ENCODE measurements at regions not wholly inside any gene's neighbourhood (a gene's known extent, or its start where the extent isn't known, plus 50 kb on each side); places are given as distances from the start of the nearest gene placed in this dataset.
"Not testable (repeated sequence)": the region's sequence is repeated elsewhere in the genome, so short reads cannot be mapped to it uniquely, and the experiment has no call there.

DNA sequence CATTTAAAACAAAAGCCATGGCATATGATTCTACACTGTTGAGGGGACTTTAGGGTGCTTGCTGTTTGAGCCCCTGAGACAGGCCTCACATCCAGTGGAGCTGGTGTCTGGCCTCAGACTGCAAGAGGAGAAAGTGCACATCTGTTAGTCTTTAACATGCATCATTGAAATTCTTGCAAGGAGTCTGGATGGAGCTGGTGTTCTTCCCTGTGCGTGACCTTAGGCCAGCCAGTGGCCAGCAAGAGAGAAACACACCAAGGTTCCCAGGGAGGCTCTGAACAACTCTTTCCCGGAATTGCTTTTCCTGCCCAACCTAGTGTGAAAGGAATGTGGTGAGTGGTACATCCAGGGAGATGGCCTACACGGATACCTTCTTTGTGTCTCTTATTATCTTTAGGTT is 282.8 kb upstream of the TNC start:
- no peak for DNase-seq (ENCODE audit: low spot score)

DNA sequence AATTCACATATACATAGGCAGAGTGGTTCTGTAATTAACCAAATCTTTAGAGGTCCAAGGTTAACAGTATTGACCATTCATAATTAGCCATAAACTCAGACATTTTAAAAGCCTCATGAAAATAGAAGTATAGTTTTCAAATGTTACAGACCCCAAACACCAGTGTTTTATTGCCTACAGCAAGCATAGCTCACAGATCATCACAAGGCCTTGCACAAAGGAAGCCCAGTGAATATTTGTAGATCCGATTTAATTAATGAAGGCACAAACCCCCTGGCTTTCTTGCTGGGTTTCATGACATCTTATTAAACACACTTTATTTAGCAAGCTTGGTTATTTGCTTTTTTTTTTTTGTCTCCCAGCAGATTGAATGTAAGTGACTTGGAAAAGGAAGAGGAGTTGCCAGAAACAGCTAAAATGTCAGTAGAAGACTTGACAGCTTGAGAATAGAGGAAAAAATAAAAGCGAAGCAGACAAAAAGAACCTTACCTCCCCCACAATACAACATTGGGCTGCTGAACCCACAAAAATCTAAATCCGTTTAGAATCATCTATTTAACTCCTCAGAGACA is 283.9 kb upstream of the TNC start:
- no peak for DNase-seq (ENCODE audit: low spot score)

DNA sequence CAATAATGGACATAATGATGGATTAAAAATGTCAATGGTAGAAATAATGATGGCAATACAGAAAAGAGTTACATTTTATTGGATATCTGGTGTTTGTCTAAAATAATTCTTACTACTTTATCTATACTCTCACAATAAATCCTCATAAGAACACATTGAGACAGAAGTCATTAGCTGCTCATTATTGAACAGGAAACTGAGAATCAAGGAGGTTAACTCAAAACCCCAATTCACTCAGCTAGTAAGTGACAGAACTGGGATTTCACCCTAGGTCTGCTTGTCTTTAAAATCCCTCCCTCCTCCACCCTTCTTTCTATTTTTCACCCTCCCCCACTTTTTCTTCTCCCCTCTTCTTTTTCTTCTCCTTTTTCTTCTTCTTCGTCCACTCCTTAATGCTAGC is 285.8 kb upstream of the TNC start:
- no peak for DNase-seq (ENCODE audit: low spot score)

DNA sequence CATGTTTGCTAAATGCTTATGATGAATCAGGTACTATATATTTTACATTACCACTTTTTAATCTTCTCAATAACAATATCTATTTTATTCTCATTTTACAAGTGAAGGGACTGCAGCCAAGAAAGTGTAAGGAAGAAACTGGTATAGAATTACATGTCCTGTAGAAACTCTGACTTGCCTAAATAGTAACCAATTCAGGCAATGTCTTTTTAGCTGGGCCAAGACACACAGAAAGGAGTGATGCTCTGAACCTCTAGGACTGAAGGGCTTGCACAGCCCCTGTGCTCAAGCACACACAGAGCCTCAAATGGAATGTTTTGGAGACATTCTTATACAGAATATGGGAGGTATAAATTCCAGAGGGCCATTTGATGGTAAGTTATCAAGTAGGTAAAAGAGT is 286.4 kb upstream of the TNC start:
- DNase-seq (ENCODE audit: low spot score) = no peak

DNA sequence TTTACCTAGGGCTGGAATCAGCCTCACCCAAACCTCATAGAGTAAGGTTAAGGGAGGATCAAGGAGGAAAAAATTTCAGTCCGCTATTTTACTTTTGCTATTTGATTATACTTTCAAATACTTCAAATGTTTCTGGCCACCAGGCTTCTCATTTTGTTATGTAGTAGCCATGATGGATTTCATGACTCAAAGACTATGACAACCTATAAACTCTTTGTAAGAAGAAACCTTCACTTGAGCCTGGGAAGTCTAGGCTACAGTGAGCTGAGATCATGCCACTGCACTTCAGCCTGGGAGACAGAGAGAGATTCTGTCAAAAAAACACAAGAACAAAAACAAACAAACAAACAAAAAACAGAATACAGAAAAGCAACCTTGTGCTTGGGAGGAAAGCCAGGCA is 293.6 kb upstream of the TNC start:
- no peak for DNase-seq (ENCODE audit: low spot score)

DNA sequence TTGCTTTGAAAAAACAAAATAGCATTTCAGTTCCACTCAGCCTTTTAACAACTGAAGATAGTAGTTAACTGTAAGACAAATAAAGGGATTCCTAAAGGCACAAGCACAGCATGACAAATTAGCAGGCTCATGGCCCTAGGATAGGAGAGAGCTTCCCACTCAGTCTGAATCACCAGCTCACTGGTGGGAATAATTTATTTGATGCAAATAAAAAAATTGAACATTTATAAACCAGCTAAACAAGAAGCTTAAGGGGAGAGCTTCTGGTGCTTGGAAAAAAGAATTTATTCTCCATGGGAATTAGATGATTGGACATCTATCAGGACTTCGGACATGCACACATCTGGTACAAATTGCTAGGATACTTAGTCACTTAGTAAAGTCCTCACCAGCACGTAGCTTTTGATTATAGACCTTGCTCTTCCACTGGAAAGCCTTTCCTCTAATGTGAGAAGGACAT is 294.1 kb upstream of the TNC start:
- DNase-seq (ENCODE audit: low spot score) = no peak

DNA sequence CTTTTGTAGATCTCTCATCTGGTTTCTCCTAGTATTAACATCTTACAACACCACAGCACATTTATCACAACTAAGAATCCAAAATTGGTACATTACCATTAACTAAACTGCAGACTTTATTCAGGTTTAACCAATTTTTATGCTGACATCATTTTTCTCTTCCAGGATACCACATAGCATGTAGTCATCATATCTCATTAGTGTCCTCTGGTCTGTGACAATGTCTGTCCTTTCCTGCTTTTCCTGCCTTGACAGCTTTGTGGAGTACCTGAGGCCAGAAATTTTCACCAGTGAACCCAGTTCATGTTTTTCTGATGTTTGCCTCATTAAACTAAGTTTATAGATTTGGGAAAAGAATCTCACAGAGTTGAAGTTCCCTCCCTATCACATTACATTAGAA is 294.7 kb upstream of the TNC start:
- DNase-seq (ENCODE audit: low spot score) = no peak

DNA sequence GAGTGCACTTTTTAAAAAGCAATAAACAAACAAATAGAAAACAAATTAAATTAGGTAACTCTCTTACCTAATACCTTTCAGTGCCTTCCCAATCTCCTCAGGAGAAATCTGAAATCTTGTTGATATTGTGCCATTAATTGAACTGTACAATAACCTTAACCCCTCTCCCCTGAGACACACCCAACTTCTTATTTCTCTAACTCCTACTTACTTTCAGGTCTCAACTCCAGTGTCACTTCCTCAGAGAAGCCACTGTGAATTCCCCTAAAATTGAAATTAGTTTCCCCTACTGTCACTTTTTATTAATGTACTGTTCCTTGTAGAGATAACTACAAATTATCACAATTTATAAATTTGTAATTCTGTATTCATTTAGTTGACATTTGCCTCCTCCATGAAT is 295.3 kb upstream of the TNC start:
- DNase-seq (ENCODE audit: low spot score) = no peak

DNA sequence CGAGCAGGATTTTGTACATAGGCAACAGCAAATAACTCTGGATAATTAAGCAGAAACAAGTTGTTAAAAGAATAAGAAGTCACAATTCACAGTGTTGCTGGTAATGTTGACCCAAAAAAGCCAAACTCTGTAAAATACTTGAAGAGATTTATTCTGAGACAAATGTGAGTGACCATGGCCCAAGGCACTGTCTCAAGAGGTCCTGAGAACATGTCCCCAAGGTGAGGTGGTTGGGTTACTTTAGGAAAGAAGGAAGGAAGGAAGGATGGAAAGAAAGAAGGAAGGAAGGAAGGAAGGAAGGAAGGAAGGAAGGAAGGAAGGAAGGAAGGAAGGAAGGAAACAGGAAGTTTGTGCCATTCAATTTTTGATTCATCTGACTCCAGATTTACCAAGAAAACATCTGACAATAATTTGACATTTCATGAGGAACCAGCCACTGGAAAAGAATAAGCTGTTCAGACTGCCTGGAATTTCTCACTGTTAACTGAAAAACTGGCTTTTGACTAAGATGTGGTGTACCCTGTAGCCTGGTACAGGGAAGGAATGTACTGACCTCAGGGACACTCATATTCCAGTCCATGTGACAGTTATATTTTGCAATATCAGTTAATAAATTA is 295.9 kb upstream of the TNC start:
- no peak for DNase-seq (ENCODE audit: low spot score)

DNA sequence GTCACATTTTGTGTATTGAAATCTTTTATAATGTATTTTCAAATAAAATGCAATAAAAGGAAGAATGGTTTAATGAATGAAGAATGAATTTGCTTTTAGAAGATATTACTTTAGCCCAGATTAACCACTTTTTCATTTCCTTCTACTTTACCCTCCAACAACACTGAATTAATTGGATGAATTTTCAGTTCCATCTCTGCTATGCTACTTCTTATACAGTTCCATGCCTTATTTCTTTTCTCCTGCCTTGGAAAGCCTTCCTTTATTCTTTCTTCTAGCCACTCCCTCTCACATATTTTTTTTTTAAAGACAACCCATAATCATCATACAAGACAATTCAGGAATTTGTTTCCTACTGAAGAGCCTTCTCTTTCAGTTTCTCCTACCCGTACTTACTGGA is 296.6 kb upstream of the TNC start:
- DNase-seq (ENCODE audit: low spot score) = no peak

DNA sequence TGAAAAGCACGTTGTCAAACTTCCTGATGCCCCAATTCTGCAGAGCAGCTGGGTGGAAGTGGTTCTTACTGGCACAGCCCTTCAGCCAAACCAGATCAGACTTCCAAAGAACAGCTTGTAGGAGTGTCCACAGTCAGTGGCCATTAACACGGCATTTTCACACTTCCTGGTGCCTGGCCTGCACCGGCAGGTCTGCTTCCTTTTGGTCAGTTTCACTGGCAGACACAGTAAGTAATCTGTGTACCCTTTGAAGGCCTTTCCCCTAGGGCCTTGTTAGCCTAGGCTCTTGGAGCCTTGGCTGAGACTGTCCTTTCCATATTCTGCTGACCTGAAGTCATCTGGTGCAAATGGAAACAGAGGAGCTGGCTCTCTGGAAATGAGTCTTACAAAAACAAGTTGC is 297.5 kb upstream of the TNC start:
- no peak for DNase-seq (ENCODE audit: low spot score)

DNA sequence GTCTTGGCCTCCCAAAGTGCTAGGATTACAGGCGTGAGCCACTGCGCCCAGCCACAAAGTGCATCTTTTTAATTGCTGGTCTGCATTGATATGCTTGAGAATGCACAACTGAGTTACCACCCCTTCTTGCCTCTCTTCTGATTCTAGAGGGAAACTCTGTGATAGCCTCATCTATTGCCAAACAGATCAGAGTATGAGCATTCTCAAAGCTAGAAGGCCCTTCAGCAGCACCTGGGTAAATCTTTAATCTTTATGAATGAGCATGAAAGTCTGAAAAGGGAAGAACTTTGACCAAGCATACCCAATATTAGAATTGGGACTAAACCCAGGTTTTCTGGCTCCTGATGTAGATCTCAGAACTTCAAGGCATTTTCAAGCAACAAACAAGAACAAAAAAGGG is 298.3 kb upstream of the TNC start:
- no peak for DNase-seq (ENCODE audit: low spot score)

DNA sequence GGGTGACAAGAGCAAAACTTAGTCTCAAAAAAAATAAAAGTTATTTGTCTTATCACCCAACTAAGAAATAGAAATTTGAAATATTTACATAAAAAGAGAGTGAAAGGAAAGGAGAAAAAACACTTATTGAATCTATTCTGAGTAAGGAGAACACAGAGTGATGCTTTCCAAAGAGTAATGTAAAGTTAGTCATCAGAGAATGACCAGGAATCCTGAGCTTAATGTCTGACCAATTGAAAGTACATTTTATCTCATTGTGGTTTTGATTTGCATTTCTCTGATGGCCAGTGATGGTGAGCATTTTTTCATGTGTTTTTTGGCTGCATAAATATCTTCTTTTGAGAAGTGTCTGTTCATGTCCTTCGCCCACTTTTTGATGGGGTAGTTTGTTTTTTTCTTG is 300.2 kb upstream of the TNC start:
- not testable (repeated sequence) for DNase-seq (ENCODE audit: low spot score)

DNA sequence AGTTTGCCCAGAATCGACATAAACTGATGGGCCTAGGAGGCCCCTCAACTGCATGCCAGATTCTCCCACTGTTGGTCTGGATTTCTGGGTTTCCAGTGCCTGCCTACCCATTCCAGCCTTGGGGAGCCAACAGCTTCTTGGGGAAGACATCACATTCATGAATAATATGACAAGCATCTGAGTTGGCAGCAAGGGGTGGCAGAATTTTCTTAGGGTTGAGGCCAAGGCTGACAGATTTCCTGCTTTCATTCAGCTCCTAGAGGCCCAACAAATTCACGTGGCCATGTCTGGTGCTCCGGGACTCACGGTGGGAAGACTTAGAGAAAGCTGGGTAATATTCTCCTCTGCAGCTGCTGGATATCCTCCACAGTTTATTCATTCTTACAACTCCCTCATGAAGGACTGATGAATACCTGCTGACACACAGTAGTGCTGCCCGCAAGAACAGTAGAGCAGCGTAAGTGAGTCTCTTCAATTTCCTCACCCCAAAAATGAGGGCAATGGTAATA is 305.0 kb upstream of the TNC start:
- no peak for DNase-seq (ENCODE audit: low spot score)

DNA sequence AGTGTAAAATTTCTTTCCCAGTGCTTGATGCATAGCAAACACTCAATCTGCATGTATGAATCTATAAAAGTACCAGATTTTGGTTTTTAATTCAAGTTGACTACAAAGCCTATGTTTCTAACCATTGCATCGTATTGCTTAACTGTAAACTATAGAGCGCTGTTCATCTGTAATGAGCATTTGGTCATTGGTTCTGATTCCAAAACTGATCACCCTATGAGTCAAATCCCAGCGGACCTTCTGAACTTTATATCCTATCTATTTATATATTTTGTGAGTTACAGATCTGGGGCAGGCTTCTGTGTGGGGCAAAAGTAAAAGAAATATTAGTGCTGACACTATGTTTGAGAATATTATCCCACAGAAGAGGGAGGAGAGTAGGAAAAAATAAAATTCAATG is 305.7 kb upstream of the TNC start:
- no peak for DNase-seq (ENCODE audit: low spot score)

DNA sequence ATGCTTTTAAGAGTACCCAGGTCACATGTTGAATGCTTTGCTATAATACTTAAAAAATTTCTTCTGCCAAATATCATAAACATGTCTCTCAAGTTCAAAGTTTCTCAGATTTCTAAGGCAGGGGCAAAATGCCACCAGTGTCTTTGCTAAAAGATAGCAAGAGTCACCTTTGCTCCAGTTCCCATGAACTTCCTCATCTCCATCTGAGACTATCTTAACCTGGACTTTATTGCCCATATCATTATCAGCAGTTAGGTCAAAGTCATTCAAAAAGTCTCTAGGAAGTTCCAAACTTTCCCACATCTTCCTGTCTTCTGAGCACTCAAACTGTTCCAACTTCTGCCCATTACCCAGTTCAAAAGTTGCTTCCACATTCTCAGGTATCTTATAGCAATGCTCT is 307.6 kb upstream of the TNC start:
- DNase-seq (ENCODE audit: low spot score) = no peak

DNA sequence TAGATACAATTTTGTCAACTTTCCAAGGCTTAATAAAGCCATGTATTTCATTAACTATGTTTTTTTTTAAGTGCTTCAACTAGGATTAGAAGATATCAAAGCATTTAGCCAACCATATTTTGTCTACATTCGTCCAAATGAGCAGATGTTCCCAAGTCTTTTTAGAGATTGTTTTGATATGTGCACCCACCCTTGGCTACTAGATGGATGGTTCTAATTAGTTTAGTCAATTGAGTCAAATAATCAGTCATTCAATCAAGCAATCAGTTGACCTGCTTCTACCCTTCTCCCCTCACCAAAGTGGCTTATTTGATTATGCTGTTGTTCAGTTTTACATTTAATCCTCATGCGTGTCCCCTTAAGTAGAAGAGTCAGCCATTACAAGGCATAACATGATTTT is 319.5 kb upstream of the TNC start:
- no peak for DNase-seq (ENCODE audit: low spot score)

DNA sequence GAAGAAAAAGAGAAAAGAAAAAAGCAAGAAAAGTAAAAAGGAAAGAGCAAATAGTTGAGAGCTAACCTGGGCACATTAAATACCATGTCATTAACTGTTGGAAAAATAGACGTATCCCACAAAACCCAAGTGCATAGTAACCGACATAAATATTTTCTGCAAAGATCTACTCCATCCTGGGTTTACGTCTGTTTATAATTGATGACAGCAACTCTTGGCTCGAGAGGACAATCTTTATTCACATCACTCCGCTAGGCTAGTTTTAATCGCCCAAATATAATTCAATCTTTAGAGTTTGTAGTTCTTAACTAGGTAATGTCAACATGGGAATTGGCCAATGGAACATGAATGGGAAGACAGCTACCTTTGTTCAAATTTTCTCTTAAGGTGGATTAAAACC is 321.7 kb upstream of the TNC start:
- no peak for DNase-seq (ENCODE audit: low spot score)

DNA sequence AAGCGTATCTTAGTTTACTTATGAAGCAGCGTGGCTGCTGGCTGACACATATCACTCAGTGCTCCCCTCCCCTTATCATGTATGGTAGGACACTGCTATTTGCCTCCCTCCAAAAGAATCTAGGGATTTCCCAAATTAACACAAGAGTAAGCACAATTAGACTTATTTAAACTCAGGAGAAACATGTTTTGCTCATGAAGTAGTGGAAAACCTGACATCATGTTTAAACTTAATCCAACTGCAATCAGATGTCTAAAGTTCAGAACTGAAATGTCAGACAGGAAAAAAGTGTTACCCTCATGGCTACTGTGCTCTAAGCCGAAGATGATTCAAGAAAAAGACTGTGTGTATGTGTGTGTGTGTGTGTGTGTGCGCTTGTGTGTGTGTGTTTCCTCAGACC is 324.1 kb upstream of the TNC start:
- DNase-seq (ENCODE audit: low spot score) = no peak

DNA sequence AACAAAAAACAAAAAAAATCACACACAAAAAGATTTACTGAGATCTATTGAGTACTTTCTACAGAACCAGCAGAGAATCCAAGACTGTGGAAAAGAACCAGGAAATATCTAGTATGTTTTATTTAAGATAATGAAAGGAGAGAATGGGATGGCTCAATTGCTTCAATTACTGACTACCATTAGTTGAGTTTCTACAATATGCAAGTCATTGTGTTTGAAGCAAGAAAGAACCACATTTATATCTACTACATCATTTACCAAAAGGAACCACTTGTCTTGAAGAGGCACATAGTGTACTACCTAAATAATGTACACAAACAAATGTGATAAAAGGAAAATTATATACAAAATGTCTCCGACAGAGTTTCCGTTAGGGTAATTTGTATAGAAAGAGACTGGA is 325.9 kb upstream of the TNC start:
- no peak for DNase-seq (ENCODE audit: low spot score)

DNA sequence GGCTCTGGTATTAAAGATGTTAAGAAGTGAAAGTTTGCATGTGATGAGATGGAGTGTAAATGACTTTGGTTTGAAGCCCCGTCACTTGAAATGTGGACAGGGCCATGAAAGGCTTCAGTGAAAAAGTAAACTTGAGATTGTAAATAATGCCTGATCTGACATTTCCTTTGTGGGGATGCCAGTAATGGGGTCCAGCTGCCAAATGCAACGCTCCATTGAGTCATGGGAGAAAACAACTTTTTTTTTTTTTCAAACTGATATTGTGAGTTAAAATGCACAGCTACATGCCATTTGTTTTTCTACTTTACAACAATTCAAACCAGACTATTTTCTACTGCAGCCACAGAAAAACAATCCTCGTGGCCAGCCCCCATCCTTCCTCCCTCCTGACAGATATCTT is 327.0 kb upstream of the TNC start:
- DNase-seq (ENCODE audit: low spot score) = no peak

DNA sequence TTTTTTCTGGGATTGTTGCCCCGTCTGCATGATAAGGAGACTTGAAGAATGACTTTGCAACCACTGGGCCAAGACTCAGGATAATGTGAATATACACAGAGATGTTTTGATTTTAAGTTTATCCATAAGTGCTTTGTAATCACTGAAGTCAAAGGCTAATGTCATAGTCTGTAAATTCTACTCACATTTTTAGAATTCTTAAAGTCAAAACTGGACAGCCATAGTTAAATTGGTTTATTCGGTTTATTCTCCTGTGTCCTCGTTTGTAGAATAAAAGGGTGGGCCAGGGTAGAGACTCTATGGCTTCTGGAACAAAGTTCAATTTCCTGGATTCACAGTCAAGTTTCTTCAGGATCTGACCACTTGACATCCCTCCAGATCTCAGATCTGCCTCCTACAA is 327.7 kb upstream of the TNC start:
- DNase-seq (ENCODE audit: low spot score) = no peak

DNA sequence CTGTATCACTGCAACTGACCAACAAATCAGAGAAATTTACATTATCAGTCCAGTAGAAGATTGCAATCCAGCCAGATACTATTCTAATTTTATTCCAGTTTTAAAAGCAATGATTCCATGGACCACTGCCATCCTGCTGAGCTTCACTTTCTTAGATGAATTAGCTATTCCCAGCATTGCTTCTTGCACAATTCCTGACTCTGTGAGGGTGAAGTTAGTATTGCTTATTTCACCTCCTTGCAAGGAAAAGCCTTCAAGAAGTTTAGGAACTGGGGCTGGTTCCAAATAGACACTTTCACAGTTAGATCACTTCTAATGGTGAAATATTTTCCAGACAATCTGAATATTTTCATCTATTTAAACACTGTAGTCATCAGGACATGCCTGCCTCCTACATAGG is 338.6 kb upstream of the TNC start:
- DNase-seq (ENCODE audit: low spot score) = no peak

DNA sequence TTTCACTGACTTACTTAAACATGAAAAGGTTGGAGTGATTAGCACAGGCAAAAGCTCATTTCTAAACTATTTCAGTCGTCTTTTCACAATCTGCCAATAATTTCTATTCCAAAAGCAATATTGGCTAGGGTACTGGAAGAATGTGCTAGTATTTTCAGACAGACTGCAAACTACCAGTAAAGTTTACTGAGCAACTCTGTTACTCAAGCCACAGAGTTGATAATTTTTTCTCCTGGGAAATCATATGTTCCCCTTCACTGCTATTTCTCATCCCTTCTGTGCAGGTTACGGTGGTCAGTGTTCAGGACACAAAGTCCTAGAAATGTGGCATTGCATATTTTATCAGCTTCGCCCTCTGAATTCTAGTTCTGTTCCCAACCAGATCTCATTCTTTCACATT is 343.3 kb upstream of the TNC start:
- no peak for DNase-seq (ENCODE audit: low spot score)
